ENCODE measurements at regions not wholly inside any gene's neighbourhood (a gene's known extent, or its start where the extent isn't known, plus 50 kb on each side); places are given as distances from the start of the nearest gene placed in this dataset.
"Not testable (repeated sequence)": the region's sequence is repeated elsewhere in the genome, so short reads cannot be mapped to it uniquely, and the experiment has no call there.

DNA sequence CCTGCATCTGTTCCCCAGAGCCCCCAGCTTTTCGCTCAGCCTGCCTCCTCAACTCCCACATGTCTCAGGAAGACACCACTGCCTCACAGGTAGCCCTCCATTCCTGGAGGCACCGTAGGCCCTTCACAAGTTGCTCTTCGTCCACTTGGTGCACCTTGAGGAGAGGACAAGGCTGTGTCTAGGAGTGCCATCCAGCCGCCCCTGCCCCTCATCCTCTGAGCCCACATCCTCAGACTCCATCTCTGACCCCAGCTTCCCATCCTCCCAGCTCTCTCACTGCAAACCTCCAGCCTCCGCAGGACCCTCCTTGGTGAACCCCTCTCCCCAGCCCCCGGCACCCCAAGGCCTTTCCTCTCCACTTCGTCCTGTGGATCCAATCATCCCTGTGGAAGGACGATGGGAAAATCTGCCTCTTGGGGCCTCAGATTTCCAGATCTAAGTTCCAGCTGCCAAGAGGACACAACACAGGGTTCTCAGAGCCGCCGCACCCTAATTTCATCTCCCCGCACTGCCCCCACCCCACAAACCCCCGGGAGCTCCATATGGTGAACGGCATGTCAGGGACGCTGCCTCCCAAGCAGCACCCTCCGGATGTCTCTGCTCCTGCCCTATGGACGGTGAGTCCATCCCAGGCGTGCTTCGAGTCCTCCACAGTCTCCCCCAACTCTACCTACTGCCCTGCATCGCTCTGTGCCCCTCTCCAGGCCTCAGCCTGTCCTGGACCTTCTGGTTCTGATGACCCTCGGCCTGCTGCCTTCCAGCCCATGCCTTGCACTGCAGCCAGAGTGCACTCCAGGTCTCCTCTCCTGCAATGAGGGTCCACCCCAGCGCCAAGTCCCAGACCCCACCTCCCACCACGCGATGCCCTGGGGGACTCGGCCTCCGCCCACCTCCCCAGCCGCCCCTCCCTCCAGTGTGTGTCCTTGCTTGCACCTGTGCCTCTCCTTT, 314.1 kb upstream of the DIO3 start:
- WGBS, 3 donors: 83 to 94% (median 89%) methylated on average over 26 of the region's 26 CpGs
- no peak overlapping the region for H3K27ac ChIP-seq (ENCODE audit: low read depth, low read length)

DNA sequence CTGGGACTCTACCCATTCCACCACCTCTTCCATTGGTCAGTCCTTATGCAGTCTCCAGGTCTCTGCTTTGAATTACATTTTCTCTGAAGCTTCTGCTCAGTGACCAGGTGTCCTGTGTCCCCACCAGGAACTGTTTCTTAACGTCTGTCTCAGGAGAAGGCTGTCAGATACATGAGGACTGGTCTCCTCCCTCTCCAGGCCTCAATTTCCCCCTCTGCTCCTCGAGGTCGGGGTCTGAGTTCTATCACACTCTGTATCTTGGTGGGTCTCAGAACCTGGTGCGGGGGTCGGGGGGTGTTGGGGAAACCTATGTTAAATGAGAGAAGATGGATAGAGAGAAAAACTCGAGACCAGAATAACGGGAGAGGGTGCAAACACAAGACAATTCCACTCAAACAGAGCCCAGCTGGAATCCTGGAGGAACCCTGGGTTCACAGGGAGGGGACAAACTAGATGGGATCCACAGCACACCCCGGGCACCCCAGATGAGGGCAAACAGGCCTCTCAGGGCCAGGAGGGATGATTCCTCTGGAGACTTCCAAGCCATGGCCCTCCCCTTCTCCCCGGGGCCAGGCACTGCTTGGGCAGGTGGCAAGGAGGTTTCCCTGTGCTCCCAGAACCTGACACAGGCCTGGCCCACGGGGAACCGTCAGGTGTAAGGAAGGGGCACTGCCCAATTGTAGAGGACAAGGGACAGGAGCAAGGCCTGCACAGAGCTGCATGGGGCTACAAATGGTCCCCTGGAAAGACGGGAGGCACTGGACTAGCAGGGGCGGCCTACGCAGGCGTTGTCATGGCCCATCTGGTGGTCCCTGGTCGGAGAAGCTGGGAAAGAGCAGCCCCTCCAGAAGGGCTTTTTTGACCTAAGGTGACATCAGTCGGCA, 313.2 kb upstream of the DIO3 start:
- no peak overlapping the region for H3K27ac ChIP-seq (ENCODE audit: low read depth, low read length)
- 83 to 91% (median 89%) methylated on average over 17 of the region's 17 CpGs for WGBS, 3 donors

- 87 to 90% (median 88%) methylated on average over 18 of the region's 18 CpGs for WGBS, 3 donors
- no peak overlapping the region for H3K27ac ChIP-seq (ENCODE audit: low read depth, low read length)
These were observed 312.2 kb upstream of the DIO3 start for GRCh38 chr14:101248840-101249675.

GRCh38 chr14:101249676-101250036, 311.6 kb upstream of the DIO3 start:
- 89 to 91% (median 90%) methylated on average over 8 of the region's 8 CpGs for WGBS, 3 donors
- no peak overlapping the region for H3K27ac ChIP-seq (ENCODE audit: low read depth, low read length)

- H3K27ac ChIP-seq (ENCODE audit: low read depth, low read length): no peak overlapping the region
- WGBS, 3 donors: 66 to 88% (median 81%) methylated on average over 17 of the region's 17 CpGs
These were observed 310.9 kb upstream of the DIO3 start for GRCh38 chr14:101250336-101250947.

DNA sequence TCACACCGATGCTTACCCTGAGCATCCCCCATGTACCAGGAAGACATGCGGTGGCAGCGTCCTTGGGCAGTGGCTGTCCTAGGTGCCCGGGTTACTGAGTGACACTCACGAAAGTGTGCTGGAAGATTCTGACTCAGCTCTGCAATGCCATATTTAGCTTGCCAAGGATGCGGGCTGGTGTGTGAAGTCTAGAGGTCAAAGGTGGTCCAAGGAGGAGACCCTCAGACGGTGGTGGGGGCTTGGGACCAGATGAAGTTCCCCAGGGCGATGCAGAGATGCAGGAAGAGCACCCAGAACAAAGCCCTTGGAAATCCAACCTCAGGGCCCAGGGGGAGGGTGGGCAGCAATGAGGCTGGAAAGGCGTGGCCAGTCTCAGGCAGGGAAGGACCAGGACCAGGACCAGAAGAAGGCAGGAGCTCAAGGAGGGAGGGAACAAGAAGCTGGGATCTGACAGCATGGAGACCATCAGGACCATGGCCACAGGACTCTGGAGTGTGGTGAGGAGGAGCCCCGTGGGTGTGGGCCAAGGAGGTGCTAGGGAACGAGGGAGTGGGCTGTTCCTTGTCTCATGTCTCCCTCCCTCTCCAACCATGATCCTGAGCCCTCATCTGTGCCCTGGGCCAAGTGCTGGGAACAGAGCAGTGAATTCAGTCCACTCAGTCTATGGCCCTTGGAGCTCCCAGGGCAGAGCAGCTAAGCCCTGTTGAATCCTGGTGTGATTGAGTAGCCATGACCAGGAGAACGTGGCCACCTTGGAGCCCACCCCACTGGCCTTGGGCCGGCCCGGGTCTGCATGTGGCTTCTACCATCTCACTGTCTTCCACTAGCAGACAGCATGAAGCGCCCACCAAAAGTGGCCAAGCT, 310.1 kb upstream of the DIO3 start:
- H3K27ac ChIP-seq (ENCODE audit: low read depth, low read length): no peak overlapping the region
- WGBS, 3 donors: 86 to 91% (median 90%) methylated on average over 15 of the region's 15 CpGs

GRCh38 chr14:101251812-101252442, 309.4 kb upstream of the DIO3 start:
- no peak overlapping the region for H3K27ac ChIP-seq (ENCODE audit: low read depth, low read length)
- WGBS, 3 donors: 67 to 80% (median 72%) methylated on average over 15 of the region's 15 CpGs

GRCh38 chr14:101252443-101253214, 308.7 kb upstream of the DIO3 start:
- 68 to 93% (median 87%) methylated on average over 13 of the region's 13 CpGs for WGBS, 3 donors
- no peak overlapping the region for H3K27ac ChIP-seq (ENCODE audit: low read depth, low read length)

- WGBS, 3 donors: 89 to 93% (median 92%) methylated on average over 5 of the region's 5 CpGs
- no peak overlapping the region for H3K27ac ChIP-seq (ENCODE audit: low read depth, low read length)
These were observed 307.3 kb upstream of the DIO3 start for GRCh38 chr14:101253948-101254347.

DNA sequence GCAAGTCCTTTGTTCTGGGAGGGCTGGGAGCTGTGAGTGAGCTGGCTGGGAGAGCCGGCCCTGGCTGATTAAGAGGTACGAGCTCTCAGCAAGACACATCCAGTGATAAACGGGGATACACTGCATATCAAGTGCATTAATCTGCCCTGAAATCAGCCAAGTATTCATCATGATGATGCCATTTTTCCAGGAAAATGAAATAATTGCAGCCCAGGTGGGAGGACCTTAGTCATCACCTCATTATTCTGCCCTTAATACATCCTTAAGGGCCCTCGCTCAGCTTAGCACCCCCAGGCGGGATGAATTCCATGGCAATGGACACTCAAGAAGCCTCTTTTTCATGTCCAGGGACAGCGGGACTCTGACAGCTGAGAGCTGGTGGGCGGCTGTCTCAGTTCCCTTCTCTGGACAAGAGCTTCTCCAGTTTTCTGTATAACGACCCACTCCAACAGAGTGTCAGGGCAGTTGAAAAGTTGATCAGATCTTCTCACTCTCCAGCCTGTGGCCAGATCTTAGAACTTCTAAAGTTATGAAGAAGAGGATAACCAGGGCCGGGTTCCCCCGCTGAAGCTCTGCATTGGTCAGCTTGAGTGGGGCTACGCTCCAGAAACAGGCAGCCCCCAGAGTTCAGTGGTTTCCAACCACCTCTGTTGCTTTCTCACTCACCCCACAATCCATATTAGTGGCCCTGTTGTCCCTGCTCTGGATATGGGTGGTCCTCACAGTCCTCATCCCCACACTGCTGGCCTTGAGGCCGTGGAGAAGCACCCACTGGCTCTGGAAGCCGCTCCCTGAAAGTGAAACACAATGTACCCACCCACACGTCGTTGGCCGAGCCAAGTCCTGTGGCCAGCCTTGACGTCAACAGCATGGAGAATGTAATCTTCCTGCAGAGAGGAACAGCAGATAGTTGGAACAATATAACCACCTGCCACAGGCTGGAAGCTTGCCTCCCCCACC, 306.2 kb upstream of the DIO3 start:
- H3K27ac ChIP-seq (ENCODE audit: low read depth, low read length): no peak overlapping the region
- 64 to 74% (median 68%) methylated on average over 17 of the region's 17 CpGs for WGBS, 3 donors

- WGBS, 3 donors: 72 to 81% (median 80%) methylated on average over 8 of the region's 8 CpGs
- no peak overlapping the region for H3K27ac ChIP-seq (ENCODE audit: low read depth, low read length)
These were observed 305.6 kb upstream of the DIO3 start for GRCh38 chr14:101255765-101256125.

DNA sequence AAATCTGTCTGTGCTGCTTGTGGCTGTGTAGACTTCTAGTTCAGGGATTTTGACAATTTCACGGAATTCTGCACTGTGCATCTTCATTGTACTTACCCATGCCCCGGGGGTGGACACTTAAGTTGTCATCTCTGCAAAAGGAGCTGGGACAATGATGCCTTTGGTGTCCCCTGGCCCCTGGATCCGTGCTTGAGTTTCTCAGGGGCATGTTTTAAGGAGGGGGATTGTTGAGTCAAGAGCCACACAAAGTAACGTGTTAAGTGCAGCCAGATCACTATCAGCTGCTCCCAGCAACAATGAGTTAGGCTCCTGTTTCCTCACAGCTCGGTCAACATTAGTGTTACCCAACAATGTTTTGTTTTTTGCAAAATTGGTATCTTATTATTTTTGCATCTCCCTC, 305.0 kb upstream of the DIO3 start:
- H3K27ac ChIP-seq (ENCODE audit: low read depth, low read length): no peak overlapping the region
- WGBS, 3 donors: 41 to 65% (median 61%) methylated on average over 5 of the region's 5 CpGs

GRCh38 chr14:101257551-101257950, 303.7 kb upstream of the DIO3 start:
- WGBS, 3 donors: 78 to 86% (median 81%) methylated on average over 6 of the region's 6 CpGs
- H3K27ac ChIP-seq (ENCODE audit: low read depth, low read length): no peak overlapping the region

DNA sequence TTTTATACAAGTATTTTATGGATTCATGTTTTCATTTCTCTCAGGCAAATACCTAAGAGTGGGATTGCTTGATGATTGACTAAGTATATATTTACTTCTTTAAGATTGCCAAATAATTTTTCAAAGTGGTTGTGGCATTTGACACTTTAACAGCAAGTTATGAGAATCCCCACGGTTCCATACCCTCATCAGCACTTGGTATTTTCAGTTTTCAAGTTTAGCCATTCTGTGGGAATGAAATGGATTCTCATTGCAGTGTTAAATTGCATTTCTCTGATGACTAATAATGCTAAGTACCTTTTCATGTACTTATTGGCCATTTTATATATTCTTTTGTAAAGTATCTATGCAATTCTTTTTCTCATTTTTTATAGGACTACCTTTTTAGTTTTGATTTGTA, 301.5 kb upstream of the DIO3 start:
- 75 to 91% (median 84%) methylated on average over 1 of the region's 1 CpG for WGBS, 3 donors

DNA sequence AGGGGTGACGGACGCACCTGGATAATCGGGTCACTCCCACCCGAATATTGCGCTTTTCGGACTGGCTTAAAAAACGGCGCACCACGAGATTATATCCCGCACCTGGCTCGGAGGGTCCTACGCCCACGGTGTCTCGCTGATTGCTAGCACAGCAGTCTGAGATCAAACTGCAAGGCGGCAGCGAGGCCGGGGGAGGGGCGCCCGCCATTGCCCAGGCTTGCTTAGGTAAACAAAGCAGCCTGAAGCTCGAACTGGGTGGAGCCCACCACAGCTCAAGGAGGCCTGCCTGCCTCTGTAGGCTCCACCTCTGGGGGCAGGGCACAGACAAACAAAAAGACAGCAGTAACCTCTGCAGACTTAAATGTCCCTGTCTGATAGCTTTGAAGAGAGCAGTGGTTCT, 294.9 kb upstream of the DIO3 start:
- H3K27ac ChIP-seq (ENCODE audit: low read depth, low read length): not testable (repeated sequence)

More for the DNA sequence above, 301.5 kb upstream of the DIO3 start:
- H3K27ac ChIP-seq (ENCODE audit: low read depth, low read length): no peak overlapping the region

More for the DNA sequence above, 294.9 kb upstream of the DIO3 start:
- 86 to 92% (median 90%) methylated on average over 16 to 20 of the region's 20 CpGs for WGBS, 3 donors

Measured in adipose tissue (tissue), 3 donors.